ENCODE measurements at regions not wholly inside any gene's neighbourhood (a gene's known extent, or its start where the extent isn't known, plus 50 kb on each side); places are given as distances from the start of the nearest gene placed in this dataset.

DNA sequence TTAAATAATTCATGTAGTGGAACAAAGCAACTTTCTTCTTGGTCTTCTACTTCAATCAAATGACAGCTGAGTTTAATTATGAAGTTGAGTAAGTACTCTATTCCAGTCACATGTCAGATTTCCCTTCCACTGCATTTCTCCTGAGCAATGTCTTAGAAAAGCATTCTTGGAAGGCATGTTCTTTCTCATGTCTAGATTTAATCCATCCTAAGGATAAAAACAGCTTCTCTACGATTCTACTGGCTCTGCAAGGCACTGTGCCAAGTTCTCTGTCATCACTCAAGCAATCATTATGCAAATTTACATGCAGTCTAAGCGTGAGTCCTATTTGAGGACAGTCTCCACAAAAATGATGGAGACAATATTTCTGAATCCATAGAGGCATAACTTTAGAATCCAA is 142.4 kb downstream of the YIPF5 start:
- H3K36me3 Mint-ChIP-seq (ENCODE audit: insufficient read depth, unreplicated experiment), result no peaks in the 10 kb centered on the region
- no peaks in the 10 kb centered on the region for H3K9me3 Mint-ChIP-seq (ENCODE audit: unreplicated experiment)
- no TSS peak for BruUV-seq (replicated peaks)
- H3K27me3 ChIP-seq (replicated peaks; ENCODE audit: control insufficient read depth, insufficient read depth, low read length), result no peaks in the 10 kb centered on the region
- H3K4me1 ChIP-seq, result no peaks in the 10 kb centered on the region
- POLR2A ChIA-PET, result no interaction called here
- H3K4me3 Mint-ChIP-seq (ENCODE audit: unreplicated experiment), result no peak overlapping the region
- no peaks in the 10 kb centered on the region for H3K9me3 ChIP-seq
- intact Hi-C loops (cut with micrococcal nuclease; ENCODE audit: unreplicated experiment), result no loop called here
- no peak overlapping the region for H3K4me3 ChIP-seq (ENCODE audit: low read depth, low read length)
- CTCF ChIA-PET, result no interaction called here
- no peaks in the 10 kb centered on the region for H3K4me1 Mint-ChIP-seq (ENCODE audit: low read depth, unreplicated experiment)
- DNase-seq, result no peak
- H3K27me3 Mint-ChIP-seq (ENCODE audit: insufficient read depth, unreplicated experiment), result peaks cover 9% of the 10 kb centered on the region
- TF ChIP-seq, protein P1, sequence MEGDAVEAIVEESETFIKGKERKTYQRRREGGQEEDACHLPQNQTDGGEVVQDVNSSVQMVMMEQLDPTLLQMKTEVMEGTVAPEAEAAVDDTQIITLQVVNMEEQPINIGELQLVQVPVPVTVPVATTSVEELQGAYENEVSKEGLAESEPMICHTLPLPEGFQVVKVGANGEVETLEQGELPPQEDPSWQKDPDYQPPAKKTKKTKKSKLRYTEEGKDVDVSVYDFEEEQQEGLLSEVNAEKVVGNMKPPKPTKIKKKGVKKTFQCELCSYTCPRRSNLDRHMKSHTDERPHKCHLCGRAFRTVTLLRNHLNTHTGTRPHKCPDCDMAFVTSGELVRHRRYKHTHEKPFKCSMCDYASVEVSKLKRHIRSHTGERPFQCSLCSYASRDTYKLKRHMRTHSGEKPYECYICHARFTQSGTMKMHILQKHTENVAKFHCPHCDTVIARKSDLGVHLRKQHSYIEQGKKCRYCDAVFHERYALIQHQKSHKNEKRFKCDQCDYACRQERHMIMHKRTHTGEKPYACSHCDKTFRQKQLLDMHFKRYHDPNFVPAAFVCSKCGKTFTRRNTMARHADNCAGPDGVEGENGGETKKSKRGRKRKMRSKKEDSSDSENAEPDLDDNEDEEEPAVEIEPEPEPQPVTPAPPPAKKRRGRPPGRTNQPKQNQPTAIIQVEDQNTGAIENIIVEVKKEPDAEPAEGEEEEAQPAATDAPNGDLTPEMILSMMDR (IDR thresholded peaks at IDR 0.05; ENCODE audit: insufficient read depth in 1 of 2, low read depth in 1 of 2, low read length in 1 of 2, severe bottlenecking in 1 of 2, unreplicated experiment in 1 of 2), result no peak
- H3K36me3 ChIP-seq (ENCODE audit: control insufficient read depth, insufficient read depth, low read length), result no peaks in the 10 kb centered on the region
- no peak overlapping the region for H3K27ac Mint-ChIP-seq (ENCODE audit: unreplicated experiment)

DNA sequence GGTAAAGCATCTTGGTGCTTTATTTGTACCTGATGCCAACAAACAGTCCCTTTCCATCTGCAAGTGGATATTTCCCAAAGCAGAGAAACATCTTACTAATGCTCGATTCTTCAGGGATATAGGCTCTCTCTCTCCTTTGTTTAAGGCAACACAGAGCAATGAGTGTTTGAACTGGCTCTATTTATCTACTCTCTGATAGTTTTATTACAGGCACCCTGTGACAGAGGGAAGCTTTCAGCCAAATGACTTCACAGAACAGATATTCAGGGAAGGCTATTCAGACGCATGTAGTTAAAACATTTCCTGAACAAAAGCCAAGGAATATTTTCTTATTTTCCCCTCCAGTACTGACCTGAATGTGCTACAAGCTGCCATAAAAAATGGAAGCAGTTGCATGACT is 141.8 kb downstream of the YIPF5 start:
- TF ChIP-seq, protein P1 (IDR thresholded peaks at IDR 0.05; ENCODE audit: insufficient read depth in 1 of 2, low read depth in 1 of 2, low read length in 1 of 2, severe bottlenecking in 1 of 2, unreplicated experiment in 1 of 2), result no peak
- Histone ChIP-seq H3K4me3 (ENCODE audit: low read depth, low read length) (no peak overlapping the region), H3K27me3 (replicated peaks; ENCODE audit: control insufficient read depth, insufficient read depth, low read length) (no peaks in the 10 kb centered on the region), H3K36me3 (ENCODE audit: control insufficient read depth, insufficient read depth, low read length) (no peaks in the 10 kb centered on the region), H3K4me1 (no peaks in the 10 kb centered on the region), H3K9me3 (no peaks in the 10 kb centered on the region)
- no peaks in the 10 kb centered on the region for H3K9me3 Mint-ChIP-seq (ENCODE audit: unreplicated experiment)
- H3K4me1 Mint-ChIP-seq (ENCODE audit: low read depth, unreplicated experiment), result no peaks in the 10 kb centered on the region
- H3K4me3 Mint-ChIP-seq (ENCODE audit: unreplicated experiment), result no peak overlapping the region
- ChIA-PET POLR2A (no interaction called here), CTCF (no interaction called here)
- peaks cover 9% of the 10 kb centered on the region for H3K27me3 Mint-ChIP-seq (ENCODE audit: insufficient read depth, unreplicated experiment)
- no peaks in the 10 kb centered on the region for H3K36me3 Mint-ChIP-seq (ENCODE audit: insufficient read depth, unreplicated experiment)
- no peak overlapping the region for H3K27ac Mint-ChIP-seq (ENCODE audit: unreplicated experiment)
- no TSS peak for BruUV-seq (replicated peaks)
- no peak for DNase-seq
- intact Hi-C loops (cut with micrococcal nuclease; ENCODE audit: unreplicated experiment), result no loop called here

DNA sequence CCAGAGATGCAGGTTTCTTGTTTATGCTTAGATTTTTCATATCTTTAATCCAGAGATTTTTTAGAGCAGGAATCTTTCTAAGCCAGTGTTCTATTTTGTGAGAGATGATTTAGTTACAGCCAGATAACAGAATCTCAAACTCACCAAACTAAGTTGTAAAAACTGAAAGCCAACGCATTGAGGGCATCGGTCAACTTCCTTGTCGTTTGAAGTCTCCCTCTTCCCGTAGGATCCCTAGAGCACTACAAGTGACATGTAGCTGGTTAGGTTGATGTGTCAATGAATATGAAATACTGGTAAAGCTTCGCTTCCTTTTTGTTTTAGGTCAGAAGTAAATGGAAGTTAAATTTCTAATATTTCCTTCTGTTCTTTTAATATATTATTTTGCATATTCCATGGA is 139.6 kb downstream of the YIPF5 start:
- TF ChIP-seq, protein P1 (IDR thresholded peaks at IDR 0.05; ENCODE audit: insufficient read depth in 1 of 2, low read depth in 1 of 2, low read length in 1 of 2, severe bottlenecking in 1 of 2, unreplicated experiment in 1 of 2), result no peak

More for the DNA sequence above, 139.6 kb downstream of the YIPF5 start:
- Mint-ChIP-seq H3K27ac (ENCODE audit: unreplicated experiment) (no peak overlapping the region), H3K36me3 (ENCODE audit: insufficient read depth, unreplicated experiment) (no peaks in the 10 kb centered on the region), H3K4me3 (ENCODE audit: unreplicated experiment) (no peak overlapping the region), H3K9me3 (ENCODE audit: unreplicated experiment) (no peaks in the 10 kb centered on the region), H3K27me3 (ENCODE audit: insufficient read depth, unreplicated experiment) (peaks cover 9% of the 10 kb centered on the region), H3K4me1 (ENCODE audit: low read depth, unreplicated experiment) (no peaks in the 10 kb centered on the region)
- ChIA-PET POLR2A (no interaction called here), CTCF (no interaction called here)
- Histone ChIP-seq H3K36me3 (ENCODE audit: control insufficient read depth, insufficient read depth, low read length) (no peaks in the 10 kb centered on the region), H3K4me3 (ENCODE audit: low read depth, low read length) (no peak overlapping the region), H3K9me3 (no peaks in the 10 kb centered on the region), H3K27me3 (replicated peaks; ENCODE audit: control insufficient read depth, insufficient read depth, low read length) (no peaks in the 10 kb centered on the region), H3K4me1 (no peaks in the 10 kb centered on the region)
- intact Hi-C loops (cut with micrococcal nuclease; ENCODE audit: unreplicated experiment), result no loop called here
- DNase-seq, result no peak
- no TSS peak for BruUV-seq (replicated peaks)

Data from Caco-2 (cell line).